ENCODE measurements at regions not wholly inside any gene's neighbourhood (a gene's known extent, or its start where the extent isn't known, plus 50 kb on each side); places are given as distances from the start of the nearest gene placed in this dataset.

- no peak for TF ChIP-seq ZNF462 (CRISPR knock-in tag; IDR thresholded peaks at IDR 0.05)
- no peak for TF ChIP-seq POLR2AphosphoS5 (IDR thresholded peaks at IDR 0.05; ENCODE audit: low read depth)
- TF ChIP-seq EZH2phosphoT487 (IDR thresholded peaks at IDR 0.05; ENCODE audit: unreplicated experiment), result no peak
- no peak for TF ChIP-seq EZH2 (IDR thresholded peaks at IDR 0.05; ENCODE audit: low read depth, unreplicated experiment)
- no peak for TF ChIP-seq CREB1 (CRISPR knock-in tag; IDR thresholded peaks at IDR 0.05; ENCODE audit: low read depth)
- no peak for TF ChIP-seq ETS1 (IDR thresholded peaks at IDR 0.05)
- TF ChIP-seq NANOG (IDR thresholded peaks at IDR 0.05; ENCODE audit: borderline replicate concordance), result no peak
Observed at GRCh38 chr2:126797622-126798275, 100.9 kb upstream of the TEX51 start (continued).
